HepG2 (cell line): ENCODE measurements at regions not wholly inside any gene's neighbourhood (a gene's known extent, or its start where the extent isn't known, plus 50 kb on each side); places are given as distances from the start of the nearest gene placed in this dataset.

Experiments used
- CREB1 ChIP-seq, 2 experiments: fragments of 450-650 bp in 1 of 2; IDR thresholded peaks; 2 replicates each; pipeline ENCODE4 v1.6.1; 2016 to 2017; ENCODE audit warnings: control low read depth in 1 of 2, mild to moderate bottlenecking in 1 of 2, missing compliant biosample characterization in 1 of 2, missing genetic modification characterization in 1 of 2
- KMT2B ChIP-seq: IDR thresholded peaks from 2 replicates; pipeline ENCODE4 v1.6.1; 2016; ENCODE audit warnings: missing genetic modification reagents, missing compliant biosample characterization
- NR2F1 ChIP-seq, 2 experiments: fragments of 450-650 bp in 1 of 2; formaldehyde crosslinking in 1 of 2; IDR thresholded peaks; 2 replicates each; pipeline versions ENCODE4 v1.5.0 to v1.6.1; 2016 to 2020; ENCODE audit warnings: mild to moderate bottlenecking in 1 of 2, missing compliant biosample characterization in 1 of 2, missing genetic modification reagents in 1 of 2, moderate library complexity in 1 of 2
- PAF1 ChIP-seq: IDR thresholded peaks from 2 replicates; pipeline ENCODE4 v1.6.1; 2016; ENCODE audit warnings: missing genetic modification reagents, missing compliant biosample characterization
- PHF21A ChIP-seq: sonication (generic); formaldehyde crosslinking; IDR thresholded peaks from 2 replicates; pipeline ENCODE4 v1.5.0; 2020; ENCODE audit warnings: mild to moderate bottlenecking, missing genetic modification reagents
- TEAD3 ChIP-seq: optimal IDR thresholded peaks from 2 replicates; pipeline ENCODE3; 2016; ENCODE audit warnings: borderline replicate concordance
- YEATS4 ChIP-seq: sonication (generic); formaldehyde crosslinking; IDR thresholded peaks from 2 replicates; pipeline ENCODE4 v1.4.0; 2020; ENCODE audit warnings: missing genetic modification reagents, borderline replicate concordance
- ZBTB21 ChIP-seq: sonication (generic); formaldehyde crosslinking; IDR thresholded peaks from 2 replicates; pipeline ENCODE4 v1.4.0; 2020; ENCODE audit warnings: missing genetic modification reagents
- ZFP82 ChIP-seq: sonication (generic); formaldehyde crosslinking; IDR thresholded peaks from 2 replicates; pipeline ENCODE4 v1.5.1; 2020; ENCODE audit warnings: mild to moderate bottlenecking, missing genetic modification reagents, borderline replicate concordance
- ZNF138 ChIP-seq: sonication (generic); formaldehyde crosslinking; IDR thresholded peaks from 2 replicates; pipeline ENCODE4 v1.5.0; 2020; ENCODE audit warnings: mild to moderate bottlenecking, low read depth, missing genetic modification reagents
- ZNF33A ChIP-seq: sonication (generic); formaldehyde crosslinking; IDR thresholded peaks from 2 replicates; pipeline ENCODE4 v1.5.1; 2020; ENCODE audit warnings: missing genetic modification reagents, mild to moderate bottlenecking, moderate library complexity, borderline replicate concordance
- ZNF431 ChIP-seq: sonication (generic); formaldehyde crosslinking; IDR thresholded peaks from 2 replicates; pipeline ENCODE4 v1.9.0; 2022; ENCODE audit warnings: missing genetic modification reagents, low read depth, mild to moderate bottlenecking, borderline replicate concordance
- ZSCAN21 ChIP-seq: sonication (generic); formaldehyde crosslinking; IDR thresholded peaks from 2 replicates; pipeline ENCODE4 v1.8.0; 2022; ENCODE audit warnings: mild to moderate bottlenecking, missing genetic modification reagents, moderate library complexity, borderline replicate concordance
- TF ChIP-seq, protein P1 (sequence below): sonication (generic); formaldehyde crosslinking; conservative IDR thresholded peaks from 2 replicates; pipeline ENCODE4 v1.4.0; 2020; ENCODE audit warnings: missing genetic modification reagents
- TF ChIP-seq, protein P2 (sequence below): IDR thresholded peaks from 2 replicates; pipeline ENCODE4 v1.6.1; 2016
- TF ChIP-seq, protein P3 (sequence below): sonication (generic); formaldehyde crosslinking; IDR thresholded peaks from 2 replicates; pipeline ENCODE4 v1.8.0; 2022; ENCODE audit warnings: mild to moderate bottlenecking, missing genetic modification reagents; ENCODE audit not compliant: insufficient replicate concordance
- TF ChIP-seq, protein P4 (sequence below): sonication (generic); formaldehyde crosslinking; IDR thresholded peaks from 2 replicates; pipeline ENCODE4 v1.4.0; 2020; ENCODE audit warnings: missing genetic modification reagents
- TF ChIP-seq, protein P5 (sequence below): sonication (generic); formaldehyde crosslinking; IDR thresholded peaks from 2 replicates; pipeline ENCODE4 v1.9.0; 2022; ENCODE audit warnings: missing genetic modification reagents, mild to moderate bottlenecking, borderline replicate concordance
- TF ChIP-seq, protein P6 (sequence below): sonication (generic); formaldehyde crosslinking; IDR thresholded peaks from 2 replicates; pipeline ENCODE4 v1.4.0; 2020; ENCODE audit warnings: mild to moderate bottlenecking, missing genetic modification reagents
- TF ChIP-seq, protein P7 (sequence below): sonication (generic); formaldehyde crosslinking; IDR thresholded peaks from 2 replicates; pipeline ENCODE4 v1.5.0; 2020; ENCODE audit warnings: missing genetic modification reagents

DNA sequence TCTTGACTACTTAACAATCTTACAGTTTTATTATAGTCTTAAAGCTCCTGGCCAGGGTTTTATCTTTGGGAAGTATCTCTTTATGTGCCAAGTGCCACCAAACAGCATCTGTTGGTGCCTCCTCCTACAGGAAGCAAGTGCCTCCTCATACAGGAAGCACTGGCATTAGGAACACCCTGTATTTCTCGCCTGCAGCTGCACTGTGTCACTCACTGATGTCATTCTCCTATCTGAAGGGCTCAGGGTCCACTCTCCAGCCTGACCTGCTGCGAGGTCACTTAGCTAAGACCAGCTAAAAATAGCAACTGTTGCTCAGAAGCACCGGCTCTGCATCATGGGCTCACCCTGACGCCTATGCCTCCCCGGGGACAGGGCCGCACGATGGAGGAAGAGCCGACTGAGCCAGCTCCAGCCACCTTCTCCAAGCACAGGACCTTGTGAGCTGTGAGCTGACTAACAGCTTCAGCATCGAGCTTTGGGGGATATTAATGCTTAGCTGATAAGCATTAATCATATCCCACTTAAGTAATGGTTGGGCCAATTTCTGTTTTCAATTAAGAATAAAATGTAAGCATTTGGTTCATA lies 66.3 kb upstream of the CD93 start (continued):
- TF ChIP-seq, protein P1, sequence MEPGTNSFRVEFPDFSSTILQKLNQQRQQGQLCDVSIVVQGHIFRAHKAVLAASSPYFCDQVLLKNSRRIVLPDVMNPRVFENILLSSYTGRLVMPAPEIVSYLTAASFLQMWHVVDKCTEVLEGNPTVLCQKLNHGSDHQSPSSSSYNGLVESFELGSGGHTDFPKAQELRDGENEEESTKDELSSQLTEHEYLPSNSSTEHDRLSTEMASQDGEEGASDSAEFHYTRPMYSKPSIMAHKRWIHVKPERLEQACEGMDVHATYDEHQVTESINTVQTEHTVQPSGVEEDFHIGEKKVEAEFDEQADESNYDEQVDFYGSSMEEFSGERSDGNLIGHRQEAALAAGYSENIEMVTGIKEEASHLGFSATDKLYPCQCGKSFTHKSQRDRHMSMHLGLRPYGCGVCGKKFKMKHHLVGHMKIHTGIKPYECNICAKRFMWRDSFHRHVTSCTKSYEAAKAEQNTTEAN: 0 out of 2 replicates have a peak, but pooled peaks have one; percentile 26
- TF ChIP-seq, protein P2, sequence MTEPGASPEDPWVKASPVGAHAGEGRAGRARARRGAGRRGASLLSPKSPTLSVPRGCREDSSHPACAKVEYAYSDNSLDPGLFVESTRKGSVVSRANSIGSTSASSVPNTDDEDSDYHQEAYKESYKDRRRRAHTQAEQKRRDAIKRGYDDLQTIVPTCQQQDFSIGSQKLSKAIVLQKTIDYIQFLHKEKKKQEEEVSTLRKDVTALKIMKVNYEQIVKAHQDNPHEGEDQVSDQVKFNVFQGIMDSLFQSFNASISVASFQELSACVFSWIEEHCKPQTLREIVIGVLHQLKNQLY: peak; percentile 80; the same call in 1 of the 2 replicates
- TF ChIP-seq, protein P3, sequence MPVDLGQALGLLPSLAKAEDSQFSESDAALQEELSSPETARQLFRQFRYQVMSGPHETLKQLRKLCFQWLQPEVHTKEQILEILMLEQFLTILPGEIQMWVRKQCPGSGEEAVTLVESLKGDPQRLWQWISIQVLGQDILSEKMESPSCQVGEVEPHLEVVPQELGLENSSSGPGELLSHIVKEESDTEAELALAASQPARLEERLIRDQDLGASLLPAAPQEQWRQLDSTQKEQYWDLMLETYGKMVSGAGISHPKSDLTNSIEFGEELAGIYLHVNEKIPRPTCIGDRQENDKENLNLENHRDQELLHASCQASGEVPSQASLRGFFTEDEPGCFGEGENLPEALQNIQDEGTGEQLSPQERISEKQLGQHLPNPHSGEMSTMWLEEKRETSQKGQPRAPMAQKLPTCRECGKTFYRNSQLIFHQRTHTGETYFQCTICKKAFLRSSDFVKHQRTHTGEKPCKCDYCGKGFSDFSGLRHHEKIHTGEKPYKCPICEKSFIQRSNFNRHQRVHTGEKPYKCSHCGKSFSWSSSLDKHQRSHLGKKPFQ (CRISPR knock-in tag): no peak
- TF ChIP-seq PHF21A (CRISPR knock-in tag): 0 out of 2 replicates have a peak, but pooled peaks have one; percentile 18
- no peak; the same call in 1 of the 2 replicates for TF ChIP-seq ZSCAN21 (CRISPR knock-in tag)
- TF ChIP-seq PAF1 (CRISPR knock-in tag): no peak
- TF ChIP-seq, protein P4, sequence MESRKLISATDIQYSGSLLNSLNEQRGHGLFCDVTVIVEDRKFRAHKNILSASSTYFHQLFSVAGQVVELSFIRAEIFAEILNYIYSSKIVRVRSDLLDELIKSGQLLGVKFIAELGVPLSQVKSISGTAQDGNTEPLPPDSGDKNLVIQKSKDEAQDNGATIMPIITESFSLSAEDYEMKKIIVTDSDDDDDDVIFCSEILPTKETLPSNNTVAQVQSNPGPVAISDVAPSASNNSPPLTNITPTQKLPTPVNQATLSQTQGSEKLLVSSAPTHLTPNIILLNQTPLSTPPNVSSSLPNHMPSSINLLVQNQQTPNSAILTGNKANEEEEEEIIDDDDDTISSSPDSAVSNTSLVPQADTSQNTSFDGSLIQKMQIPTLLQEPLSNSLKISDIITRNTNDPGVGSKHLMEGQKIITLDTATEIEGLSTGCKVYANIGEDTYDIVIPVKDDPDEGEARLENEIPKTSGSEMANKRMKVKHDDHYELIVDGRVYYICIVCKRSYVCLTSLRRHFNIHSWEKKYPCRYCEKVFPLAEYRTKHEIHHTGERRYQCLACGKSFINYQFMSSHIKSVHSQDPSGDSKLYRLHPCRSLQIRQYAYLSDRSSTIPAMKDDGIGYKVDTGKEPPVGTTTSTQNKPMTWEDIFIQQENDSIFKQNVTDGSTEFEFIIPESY (CRISPR knock-in tag): peak; percentile 70; the same call in 1 of the 2 replicates
- no peak for TF ChIP-seq YEATS4 (CRISPR knock-in tag)
- TF ChIP-seq, protein P5, sequence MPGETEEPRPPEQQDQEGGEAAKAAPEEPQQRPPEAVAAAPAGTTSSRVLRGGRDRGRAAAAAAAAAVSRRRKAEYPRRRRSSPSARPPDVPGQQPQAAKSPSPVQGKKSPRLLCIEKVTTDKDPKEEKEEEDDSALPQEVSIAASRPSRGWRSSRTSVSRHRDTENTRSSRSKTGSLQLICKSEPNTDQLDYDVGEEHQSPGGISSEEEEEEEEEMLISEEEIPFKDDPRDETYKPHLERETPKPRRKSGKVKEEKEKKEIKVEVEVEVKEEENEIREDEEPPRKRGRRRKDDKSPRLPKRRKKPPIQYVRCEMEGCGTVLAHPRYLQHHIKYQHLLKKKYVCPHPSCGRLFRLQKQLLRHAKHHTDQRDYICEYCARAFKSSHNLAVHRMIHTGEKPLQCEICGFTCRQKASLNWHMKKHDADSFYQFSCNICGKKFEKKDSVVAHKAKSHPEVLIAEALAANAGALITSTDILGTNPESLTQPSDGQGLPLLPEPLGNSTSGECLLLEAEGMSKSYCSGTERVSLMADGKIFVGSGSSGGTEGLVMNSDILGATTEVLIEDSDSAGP (CRISPR knock-in tag): peak; percentile 37; the same call in 1 of the 2 replicates
- no peak for TF ChIP-seq ZNF138
- TF ChIP-seq, protein P6, sequence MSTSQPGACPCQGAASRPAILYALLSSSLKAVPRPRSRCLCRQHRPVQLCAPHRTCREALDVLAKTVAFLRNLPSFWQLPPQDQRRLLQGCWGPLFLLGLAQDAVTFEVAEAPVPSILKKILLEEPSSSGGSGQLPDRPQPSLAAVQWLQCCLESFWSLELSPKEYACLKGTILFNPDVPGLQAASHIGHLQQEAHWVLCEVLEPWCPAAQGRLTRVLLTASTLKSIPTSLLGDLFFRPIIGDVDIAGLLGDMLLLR (CRISPR knock-in tag): no peak
- TF ChIP-seq, protein P7, sequence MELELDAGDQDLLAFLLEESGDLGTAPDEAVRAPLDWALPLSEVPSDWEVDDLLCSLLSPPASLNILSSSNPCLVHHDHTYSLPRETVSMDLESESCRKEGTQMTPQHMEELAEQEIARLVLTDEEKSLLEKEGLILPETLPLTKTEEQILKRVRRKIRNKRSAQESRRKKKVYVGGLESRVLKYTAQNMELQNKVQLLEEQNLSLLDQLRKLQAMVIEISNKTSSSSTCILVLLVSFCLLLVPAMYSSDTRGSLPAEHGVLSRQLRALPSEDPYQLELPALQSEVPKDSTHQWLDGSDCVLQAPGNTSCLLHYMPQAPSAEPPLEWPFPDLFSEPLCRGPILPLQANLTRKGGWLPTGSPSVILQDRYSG (CRISPR knock-in tag): no peak
- peak; percentile 87 to 88 for TF ChIP-seq NR2F1 (CRISPR knock-in tag; IDR thresholded peaks at IDR 0.05)
- TF ChIP-seq ZNF33A (CRISPR knock-in tag): no peak
- peak; percentile 99 for TF ChIP-seq ZBTB21 (CRISPR knock-in tag)
- 0 out of 2 replicates have a peak, but pooled peaks have one; percentile 35 for TF ChIP-seq ZFP82
- peak; percentile 78 for TF ChIP-seq TEAD3 (CRISPR knock-in tag)
- TF ChIP-seq ZNF431 (CRISPR knock-in tag): no peak
- peak; percentile 50; the same call in 1 of the 2 replicates for TF ChIP-seq KMT2B (CRISPR knock-in tag)
- TF ChIP-seq CREB1 (IDR thresholded peaks at IDR 0.05): peak; percentile 87
- no peak for TF ChIP-seq CREB1 (CRISPR knock-in tag; IDR thresholded peaks at IDR 0.05)
